Ascending aorta (tissue), 2 donors: ENCODE measurements at regions not wholly inside any gene's neighbourhood (a gene's known extent, or its start where the extent isn't known, plus 50 kb on each side); places are given as distances from the start of the nearest gene placed in this dataset.

Experiments used
- DNase-seq, 2 donors: peaks; one replicate each; pipeline ENCODE4 v3.0.0-alpha.2; 2019; ENCODE audit warnings: low spot score in 2 of 2
- H3K27ac ChIP-seq, 2 donors: fragments of 200-600 bp; sonication (generic); one replicate each; pipeline ENCODE4 v1.5.1; 2016 to 2017; ENCODE audit warnings: mild to moderate bottlenecking in 1 of 2
- H3K27me3 ChIP-seq: fragments of 200-600 bp; sonication (generic); one replicate; pipeline ENCODE4 v1.5.1; 2017
- H3K36me3 ChIP-seq, 2 donors: fragments of 200-600 bp; sonication (generic); one replicate each; pipeline ENCODE4 v1.5.1; 2016
- H3K4me1 ChIP-seq, 2 donors: fragments of 200-600 bp; sonication (generic); one replicate each; pipeline ENCODE4 v1.5.1; 2016 to 2017; ENCODE audit warnings: mild to moderate bottlenecking in 1 of 2
- H3K4me3 ChIP-seq, 2 donors: fragments of 200-600 bp; sonication (generic); one replicate each; pipeline ENCODE4 v1.5.1; 2016 to 2017; ENCODE audit warnings: mild to moderate bottlenecking in 1 of 2
- H3K9me3 ChIP-seq, 2 donors: fragments of 200-600 bp; sonication (generic); one replicate each; pipeline ENCODE4 v1.5.1; 2016
- intact Hi-C: fragments of 100-400 bp; cut with DNase I; formaldehyde crosslinking; loops from one replicate; pipeline ENCODE4 v1.15.1; 2023
- TF ChIP-seq, protein P1 (sequence below), 3 experiments: fragments of 200-600 bp in 2 of 3; fragments of 450-650 bp in 1 of 3; sonication (generic) in 2 of 3; IDR thresholded peaks; one replicate each; pipeline ENCODE4 v1.5.1; 2016 to 2019; ENCODE audit warnings: antibody characterized with exemption in 3 of 3, mild to moderate bottlenecking in 1 of 3, moderate library complexity in 1 of 3

GRCh38 chr2:198545411-198545810 is 741.0 kb downstream of the PLCL1 start:
- intact Hi-C loops = no loop called here
- Histone ChIP-seq H3K36me3 (no peaks in the 10 kb centered on the region), H3K4me3 (no peak overlapping the region), H3K4me1 (no peaks in the 10 kb centered on the region), H3K27ac (no peak overlapping the region), H3K27me3 (no peaks in the 10 kb centered on the region), H3K9me3 (no peaks in the 10 kb centered on the region)
- DNase-seq = no peak
- TF ChIP-seq, protein P1, sequence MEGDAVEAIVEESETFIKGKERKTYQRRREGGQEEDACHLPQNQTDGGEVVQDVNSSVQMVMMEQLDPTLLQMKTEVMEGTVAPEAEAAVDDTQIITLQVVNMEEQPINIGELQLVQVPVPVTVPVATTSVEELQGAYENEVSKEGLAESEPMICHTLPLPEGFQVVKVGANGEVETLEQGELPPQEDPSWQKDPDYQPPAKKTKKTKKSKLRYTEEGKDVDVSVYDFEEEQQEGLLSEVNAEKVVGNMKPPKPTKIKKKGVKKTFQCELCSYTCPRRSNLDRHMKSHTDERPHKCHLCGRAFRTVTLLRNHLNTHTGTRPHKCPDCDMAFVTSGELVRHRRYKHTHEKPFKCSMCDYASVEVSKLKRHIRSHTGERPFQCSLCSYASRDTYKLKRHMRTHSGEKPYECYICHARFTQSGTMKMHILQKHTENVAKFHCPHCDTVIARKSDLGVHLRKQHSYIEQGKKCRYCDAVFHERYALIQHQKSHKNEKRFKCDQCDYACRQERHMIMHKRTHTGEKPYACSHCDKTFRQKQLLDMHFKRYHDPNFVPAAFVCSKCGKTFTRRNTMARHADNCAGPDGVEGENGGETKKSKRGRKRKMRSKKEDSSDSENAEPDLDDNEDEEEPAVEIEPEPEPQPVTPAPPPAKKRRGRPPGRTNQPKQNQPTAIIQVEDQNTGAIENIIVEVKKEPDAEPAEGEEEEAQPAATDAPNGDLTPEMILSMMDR (IDR thresholded peaks at IDR 0.05) = no peak

- Histone ChIP-seq H3K27ac (no peak overlapping the region), H3K4me1 (no peaks in the 10 kb centered on the region), H3K27me3 (no peaks in the 10 kb centered on the region), H3K4me3 (no peak overlapping the region), H3K36me3 (no peaks in the 10 kb centered on the region), H3K9me3 (no peaks in the 10 kb centered on the region)
- no peak for DNase-seq
- TF ChIP-seq, protein P1 (IDR thresholded peaks at IDR 0.05) = no peak
- intact Hi-C loops = no loop called here
Measured at GRCh38 chr2:198544461-198544860, 740.1 kb downstream of the PLCL1 start.

DNA sequence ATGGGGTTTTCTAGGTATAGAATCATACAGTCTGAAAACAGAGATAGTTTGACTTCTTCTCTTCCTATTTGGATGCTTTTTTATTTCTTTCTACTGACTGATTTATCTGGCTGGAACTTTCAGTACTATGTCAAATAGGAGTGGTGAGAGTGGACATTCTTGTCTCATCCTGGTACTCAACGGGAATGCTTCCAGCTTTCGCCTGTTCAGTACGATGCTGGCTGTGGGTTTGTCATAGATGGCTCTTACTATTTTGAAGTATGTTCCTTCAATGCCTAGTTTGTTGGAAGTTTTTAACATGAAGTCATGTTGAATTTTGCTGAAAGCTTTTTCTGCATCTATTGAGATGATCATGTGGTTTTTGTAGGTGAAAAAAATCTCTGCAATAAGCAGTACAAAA is 730.4 kb downstream of the PLCL1 start:
- Histone ChIP-seq H3K4me1 (no peaks in the 10 kb centered on the region), H3K27ac (no peak overlapping the region), H3K9me3 (no peaks in the 10 kb centered on the region), H3K4me3 (no peak overlapping the region), H3K27me3 (no peaks in the 10 kb centered on the region), H3K36me3 (no peaks in the 10 kb centered on the region)
- DNase-seq = no peak
- TF ChIP-seq, protein P1 (IDR thresholded peaks at IDR 0.05) = no peak
- intact Hi-C loops = no loop called here

DNA sequence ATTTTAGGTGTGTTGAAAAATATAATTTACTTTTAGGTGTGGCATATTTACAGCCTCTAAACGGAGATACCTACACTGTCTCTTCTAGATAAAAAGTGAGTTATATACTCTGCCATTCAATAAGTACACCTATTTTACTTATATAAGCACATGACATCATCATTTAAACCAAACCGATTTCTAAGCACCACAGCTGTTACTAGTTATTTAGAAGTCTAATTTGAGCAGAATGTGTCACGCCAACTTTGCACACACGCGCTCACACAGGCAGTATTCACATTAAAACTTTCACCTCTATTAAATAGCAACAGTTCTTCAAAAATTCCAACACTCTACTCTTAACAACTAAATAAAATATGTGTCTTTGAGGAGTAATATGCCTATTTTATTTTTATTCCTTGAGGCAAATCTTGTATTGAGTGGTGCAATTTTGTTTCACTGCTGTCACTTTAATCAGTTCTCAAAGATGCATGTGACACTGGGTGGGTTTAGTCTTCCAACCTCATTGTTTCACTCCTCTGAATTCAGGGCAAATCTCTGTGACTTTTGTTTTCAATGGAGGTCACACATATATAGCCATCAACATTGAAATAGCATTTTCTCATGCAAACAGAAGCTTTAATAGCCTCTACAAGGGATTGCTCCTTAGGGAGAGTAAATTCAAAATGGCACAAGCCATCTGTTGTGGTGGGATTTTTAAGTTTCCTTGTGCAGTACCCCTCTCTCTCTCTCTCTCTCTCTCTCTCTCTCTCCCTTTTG is 721.0 kb downstream of the PLCL1 start:
- TF ChIP-seq, protein P1 (IDR thresholded peaks at IDR 0.05) = no peak
- Histone ChIP-seq H3K27ac (no peak overlapping the region), H3K9me3 (no peaks in the 10 kb centered on the region), H3K4me1 (no peaks in the 10 kb centered on the region), H3K27me3 (no peaks in the 10 kb centered on the region), H3K4me3 (no peak overlapping the region), H3K36me3 (no peaks in the 10 kb centered on the region)
- intact Hi-C loops = no loop called here
- DNase-seq = no peak

- TF ChIP-seq, protein P1 (IDR thresholded peaks at IDR 0.05) = no peak
- no peak for DNase-seq
- Histone ChIP-seq H3K9me3 (no peaks in the 10 kb centered on the region), H3K27me3 (no peaks in the 10 kb centered on the region), H3K4me3 (no peak overlapping the region), H3K36me3 (no peaks in the 10 kb centered on the region), H3K27ac (no peak overlapping the region), H3K4me1 (no peaks in the 10 kb centered on the region)
- intact Hi-C loops = no loop called here
Measured at GRCh38 chr2:198523710-198524109, 719.3 kb downstream of the PLCL1 start.

- intact Hi-C loops = no loop called here
- H3K4me3 ChIP-seq = no peak overlapping the region
- no peaks in the 10 kb centered on the region for H3K9me3 ChIP-seq
- TF ChIP-seq, protein P1 (IDR thresholded peaks at IDR 0.05) = no peak
- H3K4me1 ChIP-seq = no peaks in the 10 kb centered on the region
- H3K27me3 ChIP-seq = no peaks in the 10 kb centered on the region
- H3K36me3 ChIP-seq = no peaks in the 10 kb centered on the region
- no peak for DNase-seq
- no peak overlapping the region for H3K27ac ChIP-seq
Measured at GRCh38 chr2:198518935-198519334, 714.5 kb downstream of the PLCL1 start.
